Loucy (cell line): ENCODE measurements at regions not wholly inside any gene's neighbourhood (a gene's known extent, or its start where the extent isn't known, plus 50 kb on each side); places are given as distances from the start of the nearest gene placed in this dataset.

Experiments
- H2AFZ ChIP-seq: fragments of 200-600 bp; sonication (generic); 2 replicates; pipeline ENCODE4 v1.6.0; 2016; ENCODE audit warnings: antibody characterized with exemption, mild to moderate bottlenecking, low read length, moderate library complexity
- H3F3A ChIP-seq: fragments of 200-600 bp; 2 replicates; pipeline ENCODE4 v1.6.0; 2016; ENCODE audit warnings: antibody characterized with exemption, low read depth, mild to moderate bottlenecking
- H3K27me3 ChIP-seq: fragments of 200-600 bp; sonication (generic); 2 replicates; pipeline ENCODE4 v1.6.1; 2014; ENCODE audit warnings: low read length, mild to moderate bottlenecking; ENCODE audit not compliant: insufficient read depth, poor library complexity, severe bottlenecking
- H3K36me3 ChIP-seq: fragments of 200-600 bp; sonication (generic); 2 replicates; pipeline ENCODE4 v1.6.1; 2016; ENCODE audit warnings: low read length; ENCODE audit not compliant: insufficient read depth
- H3K4me1 ChIP-seq: fragments of 200-600 bp; sonication (generic); 2 replicates; pipeline ENCODE4 v1.5.1; 2014; ENCODE audit warnings: low read length, mild to moderate bottlenecking; ENCODE audit not compliant: insufficient read depth, poor library complexity, severe bottlenecking
- H3K4me2 ChIP-seq: fragments of 200-600 bp; sonication (generic); 2 replicates; pipeline ENCODE4 v1.6.0; 2014; ENCODE audit warnings: antibody characterized with exemption, low read length, low read depth, mild to moderate bottlenecking; ENCODE audit not compliant: poor library complexity, severe bottlenecking
- H3K4me3 ChIP-seq: fragments of 200-600 bp; sonication (generic); 2 replicates; pipeline ENCODE4 v1.5.1; 2014; ENCODE audit warnings: low read length, mild to moderate bottlenecking, mixed read lengths; ENCODE audit not compliant: poor library complexity, severe bottlenecking
- H3K79me2 ChIP-seq: fragments of 200-600 bp; sonication (generic); 2 replicates; pipeline ENCODE4 v1.6.1; 2014; ENCODE audit warnings: low read length; ENCODE audit not compliant: insufficient read depth
- H3K9ac ChIP-seq: fragments of 200-600 bp; sonication (generic); 2 replicates; pipeline ENCODE4 v1.6.0; 2014; ENCODE audit warnings: mild to moderate bottlenecking, low read depth, low read length, moderate library complexity; ENCODE audit not compliant: poor library complexity, severe bottlenecking
- H3K9me2 ChIP-seq: fragments of 200-600 bp; sonication (generic); replicated peaks from 2 replicates; pipeline ENCODE4 v1.6.1; 2016; ENCODE audit warnings: low read depth, low read length, mixed read lengths
- H3K9me3 ChIP-seq: fragments of 200-600 bp; sonication (generic); 2 replicates; pipeline ENCODE4 v1.6.1; 2014; ENCODE audit warnings: mild to moderate bottlenecking, antibody characterized with exemption, low read length, low read depth; ENCODE audit not compliant: insufficient read depth
- H4K20me1 ChIP-seq: fragments of 200-600 bp; sonication (generic); 2 replicates; pipeline ENCODE4 v1.6.0; 2014; ENCODE audit warnings: antibody characterized with exemption, low read length, mild to moderate bottlenecking; ENCODE audit not compliant: insufficient read depth, poor library complexity, severe bottlenecking
- CTCF ChIP-seq: fragments of 200-600 bp; sonication (generic); conservative IDR thresholded peaks from 2 replicates; pipeline ENCODE4 v1.5.1; 2014; ENCODE audit warnings: mild to moderate bottlenecking, antibody characterized with exemption, low read length
- EZH2phosphoT487 ChIP-seq: fragments of 200-600 bp; IDR thresholded peaks from 2 replicates; pipeline ENCODE4 v1.6.1; 2018; ENCODE audit warnings: antibody characterized with exemption, mild to moderate bottlenecking, moderate library complexity, borderline replicate concordance

GRCh38 chr18:1015777-1016176 is 111.1 kb downstream of the ADCYAP1 start:
- Histone ChIP-seq H3K4me1 (no peaks in the 10 kb centered on the region), H3K79me2 (no peaks in the 10 kb centered on the region), H3K4me3 (no peak overlapping the region), H2AFZ (no peak overlapping the region), H3K9me2 (no peaks in the 10 kb centered on the region), H3K36me3 (no peaks in the 10 kb centered on the region), H3K4me2 (no peak overlapping the region), H3K9me3 (no peaks in the 10 kb centered on the region), H3K9ac (no peak overlapping the region), H3K27me3 (no peaks in the 10 kb centered on the region), H4K20me1 (no peaks in the 10 kb centered on the region), H3F3A (no peaks in the 10 kb centered on the region)
- no peak for TF ChIP-seq CTCF
- TF ChIP-seq EZH2phosphoT487, result no peak

- no peaks in the 10 kb centered on the region for H3K9me2 ChIP-seq
- no peaks in the 10 kb centered on the region for H3K4me1 ChIP-seq
- H3K36me3 ChIP-seq, result no peaks in the 10 kb centered on the region
- no peak overlapping the region for H3K9ac ChIP-seq
- H3F3A ChIP-seq, result no peaks in the 10 kb centered on the region
- TF ChIP-seq EZH2phosphoT487, result no peak
- TF ChIP-seq CTCF, result no peak
- no peak overlapping the region for H3K4me3 ChIP-seq
- no peaks in the 10 kb centered on the region for H3K27me3 ChIP-seq
- no peaks in the 10 kb centered on the region for H3K9me3 ChIP-seq
- H2AFZ ChIP-seq, result no peak overlapping the region
- H3K4me2 ChIP-seq, result no peak overlapping the region
- H3K79me2 ChIP-seq, result no peaks in the 10 kb centered on the region
- no peaks in the 10 kb centered on the region for H4K20me1 ChIP-seq
Measured at GRCh38 chr18:1017227-1018058, 112.8 kb downstream of the ADCYAP1 start.

- Histone ChIP-seq H3K9me3 (no peaks in the 10 kb centered on the region), H4K20me1 (no peaks in the 10 kb centered on the region), H3K9me2 (no peaks in the 10 kb centered on the region), H3F3A (no peaks in the 10 kb centered on the region), H3K4me2 (no peak overlapping the region), H3K4me1 (no peaks in the 10 kb centered on the region), H3K36me3 (no peaks in the 10 kb centered on the region), H3K4me3 (no peak overlapping the region), H3K79me2 (no peaks in the 10 kb centered on the region), H3K9ac (no peak overlapping the region), H2AFZ (no peak overlapping the region), H3K27me3 (no peaks in the 10 kb centered on the region)
- TF ChIP-seq EZH2phosphoT487 (no peak), CTCF (no peak)
Measured at GRCh38 chr18:1018181-1018681, 113.6 kb downstream of the ADCYAP1 start.
